ENCODE measurements at regions not wholly inside any gene's neighbourhood (a gene's known extent, or its start where the extent isn't known, plus 50 kb on each side); places are given as distances from the start of the nearest gene placed in this dataset.
"Not testable (repeated sequence)": the region's sequence is repeated elsewhere in the genome, so short reads cannot be mapped to it uniquely, and the experiment has no call there.

- H3K9me3 Mint-ChIP-seq (ENCODE audit: unreplicated experiment): peaks cover 4% of the 10 kb centered on the region
- Histone ChIP-seq H3K9me3 (peaks cover 5% of the 10 kb centered on the region; the same call in 1 of the 2 replicates), H3K27me3 (replicated peaks; ENCODE audit: control insufficient read depth, insufficient read depth, low read length) (no peaks in the 10 kb centered on the region), H3K4me3 (ENCODE audit: low read depth, low read length) (no peak overlapping the region), H3K4me1 (no peaks in the 10 kb centered on the region), H3K36me3 (ENCODE audit: control insufficient read depth, insufficient read depth, low read length) (no peaks in the 10 kb centered on the region)
- H3K4me1 Mint-ChIP-seq (ENCODE audit: low read depth, unreplicated experiment): no peaks in the 10 kb centered on the region
- H3K27ac Mint-ChIP-seq (ENCODE audit: unreplicated experiment): no peak overlapping the region
- intact Hi-C loops (cut with micrococcal nuclease; ENCODE audit: unreplicated experiment): loop anchor here (10.0 kb wide), 1 partner anchor 134 kb away; no protein-coding TSS in a partner anchor
- ChIA-PET POLR2A (no interaction called here), CTCF (no interaction called here)
- no TSS peak for BruUV-seq (replicated peaks)
- H3K27me3 Mint-ChIP-seq (ENCODE audit: insufficient read depth, unreplicated experiment): no peaks in the 10 kb centered on the region
- DNase-seq: no peak
- TF ChIP-seq, protein P1, sequence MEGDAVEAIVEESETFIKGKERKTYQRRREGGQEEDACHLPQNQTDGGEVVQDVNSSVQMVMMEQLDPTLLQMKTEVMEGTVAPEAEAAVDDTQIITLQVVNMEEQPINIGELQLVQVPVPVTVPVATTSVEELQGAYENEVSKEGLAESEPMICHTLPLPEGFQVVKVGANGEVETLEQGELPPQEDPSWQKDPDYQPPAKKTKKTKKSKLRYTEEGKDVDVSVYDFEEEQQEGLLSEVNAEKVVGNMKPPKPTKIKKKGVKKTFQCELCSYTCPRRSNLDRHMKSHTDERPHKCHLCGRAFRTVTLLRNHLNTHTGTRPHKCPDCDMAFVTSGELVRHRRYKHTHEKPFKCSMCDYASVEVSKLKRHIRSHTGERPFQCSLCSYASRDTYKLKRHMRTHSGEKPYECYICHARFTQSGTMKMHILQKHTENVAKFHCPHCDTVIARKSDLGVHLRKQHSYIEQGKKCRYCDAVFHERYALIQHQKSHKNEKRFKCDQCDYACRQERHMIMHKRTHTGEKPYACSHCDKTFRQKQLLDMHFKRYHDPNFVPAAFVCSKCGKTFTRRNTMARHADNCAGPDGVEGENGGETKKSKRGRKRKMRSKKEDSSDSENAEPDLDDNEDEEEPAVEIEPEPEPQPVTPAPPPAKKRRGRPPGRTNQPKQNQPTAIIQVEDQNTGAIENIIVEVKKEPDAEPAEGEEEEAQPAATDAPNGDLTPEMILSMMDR (IDR thresholded peaks at IDR 0.05; ENCODE audit: insufficient read depth in 1 of 2, low read depth in 1 of 2, low read length in 1 of 2, severe bottlenecking in 1 of 2, unreplicated experiment in 1 of 2): no peak
- no peaks in the 10 kb centered on the region for H3K36me3 Mint-ChIP-seq (ENCODE audit: insufficient read depth, unreplicated experiment)
- no peak overlapping the region for H3K4me3 Mint-ChIP-seq (ENCODE audit: unreplicated experiment)
Measured at GRCh38 chr15:20409247-20409646, 132.4 kb downstream of the GOLGA6L6 start.

DNA sequence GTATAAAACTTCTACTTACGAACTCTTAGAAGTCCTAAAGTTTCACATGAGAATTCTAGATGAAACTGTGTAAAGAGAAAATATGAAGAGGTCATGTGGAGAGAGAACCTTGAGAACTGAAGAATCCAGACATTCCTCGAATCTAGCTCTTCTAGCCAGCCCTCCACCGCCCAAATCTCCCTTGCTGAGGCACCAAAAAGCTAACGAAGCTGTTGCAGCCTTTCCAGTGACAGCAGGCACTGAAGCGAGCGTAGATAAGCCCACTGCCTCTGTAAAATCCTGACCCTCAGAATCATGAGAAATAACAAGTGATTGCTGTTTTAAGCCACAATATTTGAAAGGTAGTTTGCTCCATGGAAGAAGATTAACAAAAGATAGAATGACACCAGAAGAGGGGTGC is 134.0 kb downstream of the GOLGA6L6 start:
- H3K36me3 Mint-ChIP-seq (ENCODE audit: insufficient read depth, unreplicated experiment): no peaks in the 10 kb centered on the region
- no peaks in the 10 kb centered on the region for H3K9me3 ChIP-seq
- CTCF ChIA-PET: no interaction called here

DNA sequence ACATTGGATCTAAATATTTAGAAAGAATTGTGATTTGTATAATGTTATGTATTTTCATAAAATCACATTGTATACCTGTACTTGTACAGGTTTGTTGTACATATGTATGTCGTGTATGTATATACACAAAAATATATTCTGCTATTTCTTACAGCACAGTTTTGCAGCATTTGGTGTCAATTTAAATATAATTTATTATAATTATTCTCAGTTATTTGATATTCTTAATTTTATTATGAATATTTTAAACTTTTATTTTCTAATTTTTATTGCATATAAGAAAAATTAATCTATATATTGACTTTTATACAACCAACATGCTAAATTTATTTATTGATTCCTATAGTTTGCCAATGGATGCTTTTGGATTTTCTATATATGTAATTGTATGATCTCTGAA is 137.0 kb downstream of the GOLGA6L6 start:
- H3K36me3 Mint-ChIP-seq (ENCODE audit: insufficient read depth, unreplicated experiment); H3K4me3 ChIP-seq (ENCODE audit: low read depth, low read length); H3K36me3 ChIP-seq (ENCODE audit: control insufficient read depth, insufficient read depth, low read length); H3K27me3 Mint-ChIP-seq (ENCODE audit: insufficient read depth, unreplicated experiment); H3K9me3 ChIP-seq; CTCF ChIA-PET; H3K9me3 Mint-ChIP-seq (ENCODE audit: unreplicated experiment); BruUV-seq (replicated peaks); H3K4me1 ChIP-seq; H3K4me1 Mint-ChIP-seq (ENCODE audit: low read depth, unreplicated experiment); H3K27ac Mint-ChIP-seq (ENCODE audit: unreplicated experiment); H3K27me3 ChIP-seq (replicated peaks; ENCODE audit: control insufficient read depth, insufficient read depth, low read length); DNase-seq; H3K4me3 Mint-ChIP-seq (ENCODE audit: unreplicated experiment); POLR2A ChIA-PET: not testable (repeated sequence)
- intact Hi-C loops (cut with micrococcal nuclease; ENCODE audit: unreplicated experiment): loop anchor here (5.0 to 10.0 kb wide), 2 partner anchors 52 to 130 kb away; no protein-coding TSS in a partner anchor

More for the DNA sequence above, 134.0 kb downstream of the GOLGA6L6 start:
- DNase-seq: no peak
- Mint-ChIP-seq H3K27me3 (ENCODE audit: insufficient read depth, unreplicated experiment) (no peaks in the 10 kb centered on the region), H3K27ac (ENCODE audit: unreplicated experiment) (no peak overlapping the region), H3K4me1 (ENCODE audit: low read depth, unreplicated experiment) (no peaks in the 10 kb centered on the region), H3K4me3 (ENCODE audit: unreplicated experiment) (no peak overlapping the region), H3K9me3 (ENCODE audit: unreplicated experiment) (no peaks in the 10 kb centered on the region)
- no TSS peak for BruUV-seq (replicated peaks)
- TF ChIP-seq, protein P1 (IDR thresholded peaks at IDR 0.05; ENCODE audit: insufficient read depth in 1 of 2, low read depth in 1 of 2, low read length in 1 of 2, severe bottlenecking in 1 of 2, unreplicated experiment in 1 of 2): no peak
- POLR2A ChIA-PET: no interaction called here
- no peaks in the 10 kb centered on the region for H3K27me3 ChIP-seq (replicated peaks; ENCODE audit: control insufficient read depth, insufficient read depth, low read length)
- no peaks in the 10 kb centered on the region for H3K4me1 ChIP-seq
- intact Hi-C loops (cut with micrococcal nuclease; ENCODE audit: unreplicated experiment): loop anchor here (10.0 kb wide), 1 partner anchor 133 kb away; no protein-coding TSS in a partner anchor
- H3K36me3 ChIP-seq (ENCODE audit: control insufficient read depth, insufficient read depth, low read length): no peaks in the 10 kb centered on the region
- H3K4me3 ChIP-seq (ENCODE audit: low read depth, low read length): no peak overlapping the region

DNA sequence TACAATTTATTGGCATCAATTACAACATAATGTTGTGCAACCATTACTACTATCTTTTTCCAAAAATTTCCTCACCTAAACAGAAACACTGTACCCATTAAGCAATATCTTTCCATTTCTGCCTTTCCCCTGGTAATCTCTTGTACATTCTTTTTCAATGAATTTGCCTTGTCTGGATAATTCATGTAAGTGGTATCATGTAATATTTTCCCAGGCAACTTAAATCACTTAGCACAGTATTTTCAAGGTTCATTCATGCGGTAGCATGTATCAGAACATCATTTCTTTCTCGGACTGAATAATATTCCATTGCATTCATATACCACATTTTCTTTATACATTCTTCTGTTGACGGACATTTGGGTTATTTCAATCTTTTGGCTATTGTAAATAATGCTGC is 139.0 kb downstream of the GOLGA6L6 start:
- H3K4me3 ChIP-seq (ENCODE audit: low read depth, low read length); CTCF ChIA-PET; H3K9me3 ChIP-seq; H3K4me1 Mint-ChIP-seq (ENCODE audit: low read depth, unreplicated experiment); H3K36me3 ChIP-seq (ENCODE audit: control insufficient read depth, insufficient read depth, low read length); H3K4me3 Mint-ChIP-seq (ENCODE audit: unreplicated experiment); H3K4me1 ChIP-seq; POLR2A ChIA-PET; H3K27ac Mint-ChIP-seq (ENCODE audit: unreplicated experiment); DNase-seq; H3K9me3 Mint-ChIP-seq (ENCODE audit: unreplicated experiment); BruUV-seq (replicated peaks); H3K36me3 Mint-ChIP-seq (ENCODE audit: insufficient read depth, unreplicated experiment); H3K27me3 Mint-ChIP-seq (ENCODE audit: insufficient read depth, unreplicated experiment); H3K27me3 ChIP-seq (replicated peaks; ENCODE audit: control insufficient read depth, insufficient read depth, low read length): not testable (repeated sequence)
- intact Hi-C loops (cut with micrococcal nuclease; ENCODE audit: unreplicated experiment): loop anchor here (5.0 to 10.0 kb wide), 2 partner anchors 50 to 128 kb away; no protein-coding TSS in a partner anchor

DNA sequence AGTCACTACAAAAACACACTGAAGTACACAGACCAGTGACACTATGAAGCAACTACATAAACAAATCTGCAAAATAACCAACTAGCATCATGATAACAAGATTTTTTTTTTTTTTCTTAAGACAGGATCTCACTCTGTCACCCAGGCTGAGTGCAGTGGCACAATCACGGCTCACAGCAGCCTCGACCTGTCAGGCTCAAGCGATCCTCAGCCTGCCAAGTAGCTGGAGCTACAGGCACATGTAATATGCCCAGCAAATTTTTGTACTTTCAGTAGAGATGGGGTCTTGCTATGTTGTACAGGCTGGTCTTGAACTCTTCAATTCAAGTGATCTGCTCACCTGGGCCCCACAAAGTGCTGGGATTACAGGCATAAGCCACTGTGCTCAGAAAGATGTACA is 140.5 kb downstream of the GOLGA6L6 start:
- H3K4me1 Mint-ChIP-seq (ENCODE audit: low read depth, unreplicated experiment): not testable (repeated sequence)
- intact Hi-C loops (cut with micrococcal nuclease; ENCODE audit: unreplicated experiment): loop anchor here (5.0 to 10.0 kb wide), 2 partner anchors 49 to 126 kb away; no protein-coding TSS in a partner anchor

DNA sequence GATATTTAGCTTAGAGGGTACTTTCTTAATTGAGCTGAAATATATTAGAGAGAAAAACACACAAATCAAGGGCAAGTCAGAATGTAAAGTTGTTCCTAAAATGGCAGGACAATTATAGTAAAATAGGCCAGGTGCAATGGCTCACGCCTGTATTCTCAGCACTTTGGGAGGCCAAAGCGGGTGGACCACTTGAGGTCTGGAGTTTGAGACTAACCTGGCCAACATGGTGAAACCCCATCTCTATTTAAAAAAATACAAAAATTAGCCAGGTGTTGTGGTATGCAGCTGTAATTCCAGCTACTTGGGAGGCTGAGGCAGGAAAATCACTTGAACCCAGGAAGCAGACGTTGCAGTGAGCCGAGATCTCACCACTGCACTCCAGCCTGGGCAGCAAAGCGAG is 142.9 kb downstream of the GOLGA6L6 start:
- DNase-seq; H3K36me3 ChIP-seq (ENCODE audit: control insufficient read depth, insufficient read depth, low read length); H3K4me3 ChIP-seq (ENCODE audit: low read depth, low read length); H3K9me3 Mint-ChIP-seq (ENCODE audit: unreplicated experiment); H3K27me3 ChIP-seq (replicated peaks; ENCODE audit: control insufficient read depth, insufficient read depth, low read length); H3K36me3 Mint-ChIP-seq (ENCODE audit: insufficient read depth, unreplicated experiment); intact Hi-C loops (cut with micrococcal nuclease; ENCODE audit: unreplicated experiment); H3K27me3 Mint-ChIP-seq (ENCODE audit: insufficient read depth, unreplicated experiment); CTCF ChIA-PET; H3K27ac Mint-ChIP-seq (ENCODE audit: unreplicated experiment); H3K4me3 Mint-ChIP-seq (ENCODE audit: unreplicated experiment); H3K4me1 Mint-ChIP-seq (ENCODE audit: low read depth, unreplicated experiment); H3K9me3 ChIP-seq; BruUV-seq (replicated peaks); H3K4me1 ChIP-seq; POLR2A ChIA-PET: not testable (repeated sequence)

More for the DNA sequence above, 140.5 kb downstream of the GOLGA6L6 start:
- H3K9me3 ChIP-seq; POLR2A ChIA-PET; H3K27ac Mint-ChIP-seq (ENCODE audit: unreplicated experiment); H3K36me3 ChIP-seq (ENCODE audit: control insufficient read depth, insufficient read depth, low read length); H3K27me3 ChIP-seq (replicated peaks; ENCODE audit: control insufficient read depth, insufficient read depth, low read length); H3K4me3 Mint-ChIP-seq (ENCODE audit: unreplicated experiment); BruUV-seq (replicated peaks); DNase-seq; H3K36me3 Mint-ChIP-seq (ENCODE audit: insufficient read depth, unreplicated experiment); H3K4me1 ChIP-seq; H3K27me3 Mint-ChIP-seq (ENCODE audit: insufficient read depth, unreplicated experiment); H3K9me3 Mint-ChIP-seq (ENCODE audit: unreplicated experiment); H3K4me3 ChIP-seq (ENCODE audit: low read depth, low read length): not testable (repeated sequence)
- CTCF ChIA-PET: interaction anchor here (0.6 kb wide), 1 partner anchor 60 kb away, joined by 5 read pairs; no protein-coding TSS in a partner anchor
